Activated CD4-positive, CD25-positive, alpha-beta regulatory T cell treated with anti-CD3 and anti-CD28 coated beads, Interleukin-2, amount 50 U/mL, for 24 hours (primary cell): ENCODE measurements at regions not wholly inside any gene's neighbourhood (a gene's known extent, or its start where the extent isn't known, plus 50 kb on each side); places are given as distances from the start of the nearest gene placed in this dataset.
"Not testable (repeated sequence)": the region's sequence is repeated elsewhere in the genome, so short reads cannot be mapped to it uniquely, and the experiment has no call there.

Experiments
- ATAC-seq, 2 donors: fragments of 150-1000 bp; cut with Tn5 transposase; one replicate each; pipeline ENCODE4 v1.10.0; 2021; ENCODE audit warnings: mild to moderate bottlenecking in 1 of 2, moderate library complexity in 1 of 2

GRCh38 chr2:95686056-95686825 is 94.4 kb downstream of the TRIM43 start:
- ATAC-seq: not testable (repeated sequence)

DNA sequence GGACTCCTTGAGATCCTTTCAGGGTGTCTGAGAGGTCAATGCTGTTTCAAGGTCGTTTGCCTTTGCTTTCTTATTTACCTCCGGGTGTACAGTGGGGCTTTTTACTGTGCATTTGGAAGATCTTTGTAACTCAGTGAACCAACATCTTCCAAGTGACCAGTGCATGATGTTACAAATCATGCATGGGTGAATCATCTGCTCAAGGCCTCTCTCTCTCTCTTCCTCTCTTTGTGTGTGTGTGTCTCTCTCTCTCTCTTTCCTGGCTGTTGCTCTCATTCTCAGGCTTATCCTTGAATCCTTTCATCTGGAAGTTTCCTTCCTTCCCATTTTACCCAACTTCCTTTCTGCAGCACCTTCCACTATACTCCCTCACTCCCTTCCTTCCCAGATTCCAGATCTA is 96.1 kb downstream of the TRIM43 start:
- not testable (repeated sequence) for ATAC-seq

DNA sequence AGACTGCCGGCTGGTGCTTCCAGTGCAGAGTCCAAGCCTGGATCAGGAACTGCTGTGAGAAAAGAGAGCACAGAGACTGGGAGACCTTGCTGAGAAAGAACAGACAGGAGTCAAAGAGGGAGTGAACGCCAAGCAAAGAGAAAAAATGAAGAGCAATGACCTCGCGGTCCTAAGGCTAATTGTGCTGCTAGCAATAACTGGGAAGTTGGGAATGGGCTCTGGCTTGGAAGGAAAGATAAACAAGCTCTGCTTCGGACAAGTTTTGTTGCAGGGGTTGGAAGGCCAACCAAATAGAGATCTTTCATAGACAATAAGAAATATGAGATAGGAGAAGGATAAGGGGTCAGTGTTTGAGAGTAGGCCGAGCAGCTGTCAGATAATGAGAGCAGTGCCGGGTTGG is 99.4 kb downstream of the TRIM43 start:
- ATAC-seq: not testable (repeated sequence)

GRCh38 chr2:95693071-95693846 is 101.5 kb downstream of the TRIM43 start:
- ATAC-seq: not testable (repeated sequence)

- ATAC-seq: no peak
Observed at GRCh38 chr2:95695613-95696012, 103.8 kb downstream of the TRIM43 start.

- no peak for ATAC-seq
Observed at GRCh38 chr2:95698146-95698545, 106.3 kb downstream of the TRIM43 start.

- ATAC-seq: not testable (repeated sequence)
Observed at GRCh38 chr2:95699201-95700184, 107.7 kb downstream of the TRIM43 start.

- peak in 1 of 2 donors; percentile 20 for ATAC-seq
Observed at GRCh38 chr2:95700519-95700918, 108.7 kb downstream of the TRIM43 start.

GRCh38 chr2:95702471-95702870 is 110.7 kb downstream of the TRIM43 start:
- no peak for ATAC-seq

DNA sequence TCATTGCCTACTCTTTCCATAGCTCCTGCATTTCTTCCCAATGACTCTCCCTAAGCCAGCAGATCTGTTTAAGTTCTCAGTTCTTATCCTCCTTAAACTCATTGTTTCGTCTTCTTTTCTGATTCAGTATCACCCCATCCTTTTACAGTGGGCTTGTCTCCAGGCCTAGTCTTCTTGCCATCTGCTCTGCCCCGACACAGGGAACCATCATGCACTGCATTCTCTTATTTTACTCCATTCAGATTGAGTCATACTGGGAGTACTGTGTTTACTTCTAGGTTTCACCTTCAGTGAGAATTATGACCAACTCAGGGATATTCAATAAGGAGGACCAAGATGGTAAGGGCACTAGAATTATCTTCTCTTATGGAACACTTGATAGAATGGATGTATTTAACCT is 115.4 kb downstream of the TRIM43 start:
- ATAC-seq: not testable (repeated sequence)

DNA sequence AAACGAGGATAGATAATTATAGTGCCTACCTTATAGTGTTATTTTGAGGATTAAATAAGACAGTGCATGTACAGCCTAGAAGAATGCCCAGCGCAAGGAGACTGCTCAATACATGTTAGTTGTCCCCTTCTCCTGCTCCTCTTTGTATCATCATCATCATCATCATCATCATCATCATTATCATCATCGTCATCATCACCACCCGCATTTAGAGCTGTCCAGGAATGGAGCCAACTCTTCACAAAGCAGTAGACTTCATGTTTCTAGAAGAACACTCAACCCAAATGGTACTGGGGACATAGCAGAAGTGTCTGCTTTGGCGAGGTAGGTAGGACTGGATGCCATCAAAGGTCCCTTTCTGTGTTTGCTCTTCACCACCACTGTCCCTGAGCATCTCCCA is 116.0 kb downstream of the TRIM43 start:
- ATAC-seq: no peak

DNA sequence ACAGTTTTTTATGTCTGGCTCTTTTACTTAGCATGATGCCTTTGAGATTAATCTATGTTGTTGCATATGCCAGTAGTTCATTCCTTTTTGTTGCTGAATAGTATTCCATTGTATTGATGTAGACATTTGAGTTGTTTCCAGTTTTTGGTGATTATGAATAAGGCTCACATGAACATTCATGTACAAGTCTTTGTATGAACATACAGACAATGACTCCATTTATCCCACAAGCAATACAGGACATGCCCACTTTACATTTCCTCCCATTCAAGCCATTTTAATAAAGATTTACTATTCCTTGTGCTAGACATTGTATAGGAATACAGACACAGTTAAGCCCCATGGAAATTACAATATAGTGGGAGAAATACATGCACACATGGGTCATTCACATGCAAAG is 118.0 kb downstream of the TRIM43 start:
- no peak for ATAC-seq

DNA sequence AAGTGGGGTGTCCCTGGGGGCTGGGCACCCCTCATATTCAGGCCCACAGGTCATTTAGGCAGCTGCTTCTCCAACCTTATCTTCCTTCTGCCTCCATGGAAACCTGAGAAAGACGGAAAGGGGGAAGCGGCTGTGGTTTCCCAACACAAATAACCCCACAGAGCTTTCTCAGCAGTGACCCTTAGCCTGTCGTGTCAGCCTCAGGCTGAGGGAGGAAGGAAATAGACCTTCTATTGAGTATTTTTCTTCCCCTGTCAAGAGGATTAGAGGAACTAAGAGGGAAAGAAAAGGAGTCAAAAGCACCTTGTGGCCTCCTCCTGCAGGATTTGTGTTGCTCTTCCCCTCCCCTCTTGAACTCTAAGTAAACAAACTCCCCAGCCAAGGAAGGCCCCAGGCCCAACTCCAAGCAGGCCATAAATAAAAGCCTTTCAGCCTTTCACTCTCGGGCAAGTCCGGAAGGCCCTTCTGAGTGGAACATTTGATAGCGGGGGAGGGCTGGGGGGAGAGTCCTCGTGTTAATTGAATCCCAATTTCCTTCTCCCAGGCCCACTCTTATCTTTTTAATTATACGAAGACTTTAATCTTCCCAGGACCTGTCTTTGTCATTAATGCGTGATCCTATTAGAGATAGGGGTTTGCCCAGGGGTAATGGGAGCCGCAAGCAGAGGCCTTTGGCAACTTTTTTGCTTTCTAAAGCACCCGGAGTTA is 121.8 kb downstream of the TRIM43 start:
- not testable (repeated sequence) for ATAC-seq

GRCh38 chr2:95714398-95714797 is 122.6 kb downstream of the TRIM43 start:
- ATAC-seq: not testable (repeated sequence)

GRCh38 chr2:95719473-95720060 is 127.8 kb downstream of the TRIM43 start:
- no peak for ATAC-seq

GRCh38 chr2:95721726-95722125 is 129.9 kb downstream of the TRIM43 start:
- no peak for ATAC-seq

DNA sequence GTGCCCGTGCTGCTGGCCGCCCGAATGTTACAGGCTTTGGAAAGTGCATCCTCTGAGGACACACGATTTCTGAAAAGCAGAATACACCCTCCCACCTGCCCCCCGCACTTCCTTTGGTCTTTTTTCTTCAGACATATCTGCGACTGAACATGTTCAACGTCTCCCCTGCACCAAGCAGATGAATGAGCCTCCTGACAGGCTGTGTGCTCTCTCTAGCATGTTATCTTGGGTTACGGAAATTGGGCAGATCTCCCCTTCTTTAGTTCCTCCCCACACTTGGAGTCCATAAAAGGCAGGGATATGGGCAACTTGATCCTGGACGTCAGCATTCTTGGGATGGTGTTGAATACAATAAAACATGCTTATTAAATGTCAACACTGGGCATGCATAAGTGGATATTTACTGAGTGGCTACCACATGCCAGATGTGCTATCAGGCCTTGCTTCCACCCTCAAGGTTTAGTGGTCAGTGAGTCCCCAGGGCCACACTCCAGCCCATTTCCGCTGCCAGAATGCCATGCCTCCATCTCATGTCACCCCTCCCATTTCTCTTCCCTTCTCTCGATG is 130.4 kb downstream of the TRIM43 start:
- no peak for ATAC-seq

DNA sequence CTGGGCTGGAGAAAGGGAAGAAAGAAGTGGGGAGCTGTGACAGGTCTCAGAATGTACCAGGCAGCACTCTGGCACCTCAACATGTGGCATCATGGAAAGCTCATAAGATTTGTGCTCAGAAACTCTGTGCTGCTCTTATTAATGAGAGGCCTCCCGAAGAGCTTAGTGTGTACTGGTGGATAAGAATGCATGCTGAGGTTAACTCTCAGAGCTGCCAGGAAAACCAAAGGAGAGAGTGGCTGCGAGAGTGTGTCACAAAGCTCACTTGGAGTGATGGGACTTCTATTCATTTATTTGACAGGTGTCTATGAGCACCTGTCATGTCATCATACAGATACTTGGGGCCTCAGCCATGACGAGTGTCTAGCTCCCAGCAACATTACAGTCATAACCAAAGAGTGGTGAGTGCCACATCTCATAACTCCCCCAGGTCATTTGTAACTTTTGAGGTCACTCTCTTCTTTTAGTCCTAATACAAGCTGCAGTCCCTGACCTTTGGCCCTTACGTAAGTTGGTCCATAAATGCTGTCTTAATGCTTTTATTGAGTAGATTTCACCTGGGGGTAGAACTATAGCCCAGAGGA is 131.9 kb downstream of the TRIM43 start:
- not testable (repeated sequence) for ATAC-seq

DNA sequence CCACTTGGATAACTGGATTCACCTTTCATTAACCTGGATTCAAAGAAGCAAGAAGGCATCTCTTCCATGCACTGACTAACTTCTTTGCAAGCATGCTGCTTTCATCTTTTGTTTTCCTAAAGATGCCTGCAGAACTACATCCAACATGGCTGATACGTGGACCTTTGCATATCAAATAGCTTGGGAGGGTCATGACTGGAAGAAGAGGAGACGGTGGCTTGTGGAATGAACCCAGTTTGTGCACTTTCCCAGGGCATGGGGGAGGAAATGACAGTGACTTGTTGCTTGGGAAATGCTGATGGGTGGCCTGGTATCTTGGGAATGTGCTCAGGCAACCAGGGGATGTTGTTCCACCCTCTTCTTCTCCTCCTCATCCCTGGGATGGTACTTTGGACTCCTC is 133.4 kb downstream of the TRIM43 start:
- ATAC-seq: not testable (repeated sequence)

DNA sequence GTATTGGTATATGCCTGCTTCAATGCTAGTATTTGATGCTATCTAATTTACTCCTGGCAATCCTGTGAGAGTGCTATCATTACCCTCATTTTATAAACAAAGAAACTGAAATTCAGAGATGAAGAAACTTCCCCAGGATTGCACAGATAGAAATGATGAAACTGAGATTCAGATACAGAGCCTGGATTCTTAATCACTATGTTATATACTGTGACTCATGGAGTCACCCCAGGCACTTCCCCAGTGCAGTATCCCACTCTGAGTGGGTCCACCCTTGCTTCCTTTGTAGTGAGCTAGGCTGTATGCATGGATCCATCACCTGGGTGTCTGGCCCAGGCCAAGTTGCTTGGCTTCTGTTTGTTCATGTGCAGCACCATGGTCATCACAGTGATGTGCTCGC is 133.9 kb downstream of the TRIM43 start:
- ATAC-seq: not testable (repeated sequence)

DNA sequence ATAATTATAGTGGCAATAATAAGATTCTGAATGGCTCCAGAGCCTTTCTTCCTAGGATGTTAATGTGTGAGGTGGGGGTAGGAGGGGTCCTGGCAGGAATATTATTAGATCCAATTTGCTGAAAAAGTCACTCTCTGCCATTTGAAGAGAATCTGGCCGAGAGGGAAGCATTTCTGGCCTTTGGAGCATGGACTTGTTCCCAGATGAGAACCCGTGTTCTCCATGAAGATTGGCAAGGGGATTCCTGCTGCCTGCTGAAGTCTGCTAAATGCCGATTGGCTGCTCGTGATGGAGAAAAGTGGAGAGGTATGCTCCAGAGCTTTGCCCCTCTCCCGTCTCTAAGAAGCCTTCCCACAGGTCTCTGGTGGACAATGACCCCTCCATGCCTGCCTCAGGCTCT is 135.6 kb downstream of the TRIM43 start:
- not testable (repeated sequence) for ATAC-seq
